Suppressor macrophage (primary cell): ENCODE measurements at regions not wholly inside any gene's neighbourhood (a gene's known extent, or its start where the extent isn't known, plus 50 kb on each side); places are given as distances from the start of the nearest gene placed in this dataset.

ENCODE experiments used
- DNase-seq, 4 experiments: peaks; one replicate each; pipeline ENCODE4 v3.0.0-alpha.2; 2020 to 2022

DNA sequence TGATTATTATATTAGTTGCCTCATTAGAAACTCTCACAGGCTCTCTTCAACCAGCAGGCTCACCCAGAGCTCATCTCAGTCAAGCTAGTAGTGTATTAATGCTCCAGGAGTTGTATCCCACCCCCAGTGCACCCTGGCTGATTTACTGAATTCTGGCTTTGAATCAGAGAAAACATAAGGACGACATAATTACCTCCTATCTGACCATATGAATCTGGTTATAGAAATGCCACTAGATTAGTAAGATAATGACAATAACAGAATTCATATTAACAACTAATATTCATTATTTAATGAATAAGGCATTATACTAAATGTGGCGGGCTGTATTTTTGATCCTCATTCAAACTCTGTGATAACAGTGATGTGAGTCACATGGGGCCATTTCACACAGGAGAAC lies 1066.7 kb downstream of the TTLL7 start:
- no peak for DNase-seq

DNA sequence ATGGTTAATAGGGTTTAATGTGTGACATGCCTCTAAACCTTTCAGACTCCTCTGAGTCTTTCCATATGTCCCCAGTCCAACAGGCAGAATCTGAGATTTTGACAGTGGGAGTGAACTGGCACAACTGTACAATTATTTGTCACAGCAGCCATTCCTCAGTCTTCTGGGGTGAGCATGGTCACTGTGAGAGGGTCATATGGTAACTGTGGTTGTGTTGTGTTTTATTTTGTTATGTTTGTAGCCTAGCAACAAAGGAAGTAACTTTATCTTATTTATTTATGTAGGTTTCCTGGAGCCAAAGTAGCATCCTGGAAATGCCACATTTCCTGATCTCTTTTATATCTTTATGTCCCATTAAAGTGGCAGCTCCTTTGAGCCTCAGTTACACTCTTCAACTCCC lies 1067.9 kb downstream of the TTLL7 start:
- DNase-seq: no peak

DNA sequence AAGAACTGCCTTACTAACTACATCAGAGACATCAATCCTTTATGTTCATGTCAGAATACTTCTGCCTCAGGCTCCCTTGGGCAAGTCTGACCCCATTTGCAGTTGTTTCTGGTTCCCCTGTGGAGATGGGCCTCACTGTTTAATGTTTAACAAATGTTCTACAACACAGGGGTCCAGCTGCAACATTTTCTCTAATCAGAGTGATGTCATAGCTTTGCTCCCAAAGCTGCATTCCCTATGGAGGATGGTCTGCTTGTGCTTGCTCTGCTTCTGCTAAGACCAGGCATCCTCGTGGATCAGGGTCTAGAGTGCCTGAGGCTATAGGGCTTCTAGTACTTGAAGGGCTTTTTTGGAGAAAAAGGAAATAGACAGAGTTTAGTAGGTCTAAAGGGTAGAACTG lies 1071.2 kb downstream of the TTLL7 start:
- DNase-seq: no peak

DNA sequence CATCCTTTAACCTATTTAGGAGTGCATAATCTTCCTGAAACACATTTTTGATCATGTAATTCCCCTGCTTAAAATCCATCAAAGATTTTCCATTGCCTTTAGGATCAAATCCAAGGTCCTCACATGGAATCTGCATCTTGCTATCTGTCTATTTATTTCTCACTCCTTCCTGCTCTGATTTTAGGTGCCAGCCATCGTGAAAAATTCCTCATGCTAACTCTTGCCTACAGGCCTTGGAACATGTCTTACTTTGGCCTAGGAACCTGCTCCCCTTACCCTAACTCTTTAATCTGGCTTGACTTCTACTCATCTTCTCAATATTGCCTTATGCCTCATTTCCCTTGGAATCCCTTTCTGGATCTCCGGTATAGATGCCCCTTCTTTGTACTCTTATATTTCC lies 1074.3 kb downstream of the TTLL7 start:
- DNase-seq: no peak

DNA sequence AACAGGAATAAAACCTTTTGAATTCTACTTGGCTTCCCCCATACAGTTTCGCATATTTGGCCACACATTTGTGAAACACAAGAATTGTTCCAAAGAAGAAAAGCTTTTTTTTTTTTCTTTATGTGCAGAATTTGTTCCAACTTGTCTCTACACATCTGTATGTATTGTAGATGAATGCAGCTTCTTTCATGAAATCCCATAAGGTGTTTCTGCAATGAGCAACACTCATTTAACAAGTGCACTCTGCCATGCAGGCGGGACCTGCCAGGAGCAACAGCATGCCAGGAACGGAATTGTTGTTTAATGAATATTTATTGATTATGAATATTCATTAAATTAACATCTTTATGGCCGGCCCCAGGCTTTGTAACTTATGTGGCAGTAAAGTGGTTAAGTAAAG lies 1075.0 kb downstream of the TTLL7 start:
- no peak for DNase-seq

DNA sequence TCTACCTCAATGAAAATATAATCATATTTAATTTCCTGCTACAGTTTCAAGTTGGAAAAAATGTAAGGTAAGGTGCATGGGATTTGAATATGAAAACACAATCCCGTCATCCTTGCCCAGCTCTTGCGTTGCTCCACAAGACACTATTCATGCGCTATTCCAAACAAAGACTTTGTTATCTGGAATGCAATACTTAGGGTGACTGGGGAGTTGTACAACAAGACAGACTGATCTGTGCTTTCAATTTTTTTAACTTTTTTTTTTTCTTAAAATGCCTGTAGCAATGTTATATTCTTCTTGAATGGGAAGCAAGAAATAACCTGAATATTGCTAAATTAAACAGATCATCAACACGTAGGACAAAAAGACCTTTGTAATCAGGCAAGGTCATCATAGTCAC lies 1077.2 kb downstream of the TTLL7 start:
- DNase-seq: no peak

DNA sequence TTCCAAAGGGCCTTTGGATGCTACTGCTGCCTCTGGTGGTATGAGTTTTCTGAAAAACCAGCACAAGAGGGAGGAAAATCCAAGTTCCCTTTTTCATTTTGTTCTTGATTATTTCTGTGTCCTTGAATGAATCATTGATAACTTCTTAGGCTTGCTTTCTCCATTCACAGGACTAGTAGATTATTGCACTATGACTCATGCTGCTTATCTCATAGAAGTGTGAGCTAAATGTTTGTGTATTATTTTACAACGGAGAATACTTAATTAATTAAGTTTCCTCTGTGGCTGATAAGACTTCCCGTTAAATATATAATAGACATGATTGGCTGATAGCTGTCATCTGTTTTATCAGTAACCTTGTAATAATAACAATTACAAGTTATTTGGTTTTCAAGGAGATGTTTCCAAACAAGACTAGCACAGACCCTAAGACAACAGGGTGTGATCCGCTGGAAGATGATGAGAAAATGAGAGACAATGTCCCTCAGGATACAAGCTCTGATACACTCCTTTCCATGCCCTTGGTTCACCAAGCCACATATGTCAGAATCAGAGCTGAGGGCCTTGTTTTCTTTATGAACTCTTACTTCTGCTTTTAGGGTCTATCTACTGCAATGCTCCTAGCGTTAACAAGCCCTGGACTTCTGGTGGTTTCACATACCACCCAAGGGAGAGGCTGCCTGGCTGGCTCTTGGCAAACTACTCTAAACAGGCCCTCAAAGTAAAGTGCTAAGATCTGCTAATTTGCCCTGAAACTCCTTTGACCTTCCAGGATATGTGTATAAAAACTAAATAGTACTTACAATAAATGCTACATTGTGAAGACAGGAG lies 1078.3 kb downstream of the TTLL7 start:
- DNase-seq: no peak

DNA sequence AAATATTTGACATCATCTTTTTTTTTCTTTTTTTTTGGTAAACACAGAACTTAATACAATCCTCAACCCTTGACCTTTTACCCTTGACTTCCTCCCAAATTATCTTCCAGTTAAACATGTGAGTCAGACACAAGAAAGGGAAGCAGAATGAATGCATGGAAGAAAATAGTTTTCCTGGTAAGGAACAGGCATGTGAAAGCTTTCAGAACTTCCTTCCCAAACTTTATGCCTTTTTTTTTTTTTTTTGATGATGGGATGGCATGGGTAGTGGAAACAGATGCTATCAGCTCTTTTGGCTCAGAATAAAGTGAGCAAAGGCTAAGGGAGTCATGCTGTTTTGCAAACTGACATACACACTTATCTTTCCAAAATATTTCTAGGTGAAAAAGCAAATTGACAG lies 1079.1 kb downstream of the TTLL7 start:
- no peak for DNase-seq

DNA sequence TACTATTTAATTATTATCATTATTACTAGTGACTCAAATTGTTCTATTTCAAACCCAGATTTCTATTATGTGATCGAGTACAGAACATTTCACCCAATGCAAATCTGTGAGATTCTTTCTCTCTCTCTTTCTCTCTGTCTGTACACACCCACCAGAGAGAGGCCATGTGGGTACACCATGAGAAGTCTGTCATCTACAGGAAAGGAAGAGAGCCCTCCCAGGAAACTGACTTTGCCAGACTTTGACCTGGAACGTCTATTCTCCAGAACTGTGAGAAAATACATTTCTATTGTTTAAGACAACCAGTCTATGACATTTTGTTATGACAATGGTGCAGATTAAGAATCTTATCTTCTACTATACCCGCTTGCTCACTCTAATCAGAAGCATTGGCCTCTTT lies 1091.6 kb downstream of the TTLL7 start:
- DNase-seq: no peak

DNA sequence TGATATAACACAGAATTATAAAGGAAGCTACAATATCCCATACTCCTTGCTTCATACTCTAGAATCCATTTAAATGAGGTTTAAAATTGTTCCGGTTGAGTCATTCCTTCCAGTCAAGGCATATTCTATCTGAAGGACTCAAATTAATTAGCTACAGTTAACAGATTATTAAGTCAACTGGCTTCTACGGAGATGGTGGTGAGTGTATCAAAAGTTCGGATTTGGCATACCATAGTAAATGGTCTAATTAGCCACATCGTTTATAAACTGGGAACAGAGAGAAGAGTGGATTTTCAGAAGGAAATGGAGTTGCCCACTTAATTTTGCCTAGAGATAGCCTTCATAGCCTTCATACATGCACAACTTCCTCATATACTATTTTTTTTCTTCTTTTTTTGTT lies 1095.3 kb downstream of the TTLL7 start:
- no peak for DNase-seq

DNA sequence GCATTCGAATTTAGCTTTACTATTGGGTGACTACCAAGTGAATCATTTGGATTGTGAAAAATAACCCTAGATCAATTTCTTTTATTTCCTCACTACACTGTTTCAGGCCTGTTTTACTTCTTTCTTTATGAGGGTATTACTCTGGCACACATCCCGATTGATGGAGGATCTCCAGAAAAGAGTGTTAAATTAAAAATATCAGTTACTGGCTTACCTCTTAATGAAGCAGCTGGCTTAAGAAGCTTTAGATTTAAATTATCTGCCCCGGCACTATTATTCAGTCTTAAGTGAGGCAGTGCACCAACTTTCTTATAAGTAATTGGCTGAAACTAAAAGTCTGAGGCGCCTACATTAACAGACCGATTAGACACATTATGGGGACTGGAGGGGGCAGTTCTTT lies 1097.4 kb downstream of the TTLL7 start:
- no peak for DNase-seq

DNA sequence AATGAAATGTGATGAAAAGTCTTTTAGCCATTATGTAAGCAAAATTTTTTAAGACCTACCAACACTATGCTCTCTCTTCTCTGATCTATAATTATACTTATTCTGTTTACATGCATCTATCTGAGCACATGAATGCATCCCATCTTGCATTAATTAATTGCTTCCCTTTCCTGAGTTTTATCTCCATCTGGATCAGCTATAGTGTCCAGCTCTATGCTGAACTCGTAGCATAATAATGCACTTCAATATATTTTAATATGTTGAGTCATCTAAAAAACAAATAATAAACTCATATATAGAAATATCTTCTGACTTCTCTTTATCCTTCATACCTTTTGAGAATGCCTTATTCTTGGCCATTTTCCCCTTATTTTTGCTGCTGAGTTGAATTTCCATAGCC lies 1097.8 kb downstream of the TTLL7 start:
- no peak for DNase-seq

DNA sequence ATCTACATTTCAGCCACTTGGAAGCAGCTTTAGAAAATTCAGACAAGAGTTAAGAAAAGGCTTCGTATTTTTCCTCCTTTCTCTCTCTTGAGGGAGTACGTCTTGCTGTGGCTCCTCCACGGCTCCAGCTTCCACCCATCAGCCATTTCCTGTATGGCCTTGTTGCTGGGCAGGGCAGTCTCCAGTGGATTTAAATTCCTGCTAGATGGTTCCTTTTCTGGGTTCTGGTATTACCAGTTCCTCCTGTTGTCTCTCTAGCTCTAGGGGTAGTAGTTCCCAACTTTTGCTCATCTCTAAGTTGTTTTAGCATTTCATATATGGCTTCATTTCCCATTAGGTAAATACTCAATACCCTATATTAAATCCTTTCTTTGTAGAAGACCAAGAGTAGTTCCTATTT lies 1098.3 kb downstream of the ADGRL2 start:
- no peak for DNase-seq

DNA sequence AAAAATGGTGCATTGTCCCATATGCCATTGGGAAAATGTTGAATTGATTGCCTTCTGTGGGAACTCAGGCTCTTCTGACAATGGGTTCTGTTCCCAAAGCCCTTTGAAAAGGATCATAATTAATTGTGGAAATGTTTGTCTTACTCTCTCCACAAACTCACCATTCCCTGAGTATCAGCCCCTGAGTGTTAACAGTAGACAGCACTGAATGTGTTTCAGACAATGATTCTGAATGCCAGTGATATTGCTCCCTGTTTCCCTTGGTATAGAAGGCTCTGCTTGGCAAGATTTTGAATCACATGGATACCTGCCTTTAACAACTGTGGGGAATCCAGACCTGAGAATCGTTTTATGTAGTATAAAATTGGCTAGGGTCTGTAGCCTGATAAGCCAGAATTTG lies 1096.8 kb downstream of the ADGRL2 start:
- DNase-seq: no peak

DNA sequence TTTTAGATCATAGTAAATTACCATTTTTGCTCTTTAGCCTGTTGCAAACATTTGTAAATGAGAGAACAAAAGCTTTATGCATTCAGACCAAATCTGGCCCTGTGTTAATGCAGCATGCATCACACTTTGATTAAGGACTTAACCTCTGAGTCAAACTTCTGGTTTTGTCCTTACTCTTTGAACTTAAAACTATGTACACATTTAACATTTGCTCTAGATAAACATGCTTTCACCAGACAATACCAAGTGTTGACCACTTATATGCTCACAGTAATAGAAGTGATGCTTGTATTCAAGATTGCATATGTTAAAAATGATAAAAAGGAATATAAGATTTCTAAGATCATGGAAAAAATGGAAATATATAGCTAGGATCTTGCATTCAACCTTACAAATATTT lies 1095.3 kb downstream of the ADGRL2 start:
- DNase-seq: no peak

DNA sequence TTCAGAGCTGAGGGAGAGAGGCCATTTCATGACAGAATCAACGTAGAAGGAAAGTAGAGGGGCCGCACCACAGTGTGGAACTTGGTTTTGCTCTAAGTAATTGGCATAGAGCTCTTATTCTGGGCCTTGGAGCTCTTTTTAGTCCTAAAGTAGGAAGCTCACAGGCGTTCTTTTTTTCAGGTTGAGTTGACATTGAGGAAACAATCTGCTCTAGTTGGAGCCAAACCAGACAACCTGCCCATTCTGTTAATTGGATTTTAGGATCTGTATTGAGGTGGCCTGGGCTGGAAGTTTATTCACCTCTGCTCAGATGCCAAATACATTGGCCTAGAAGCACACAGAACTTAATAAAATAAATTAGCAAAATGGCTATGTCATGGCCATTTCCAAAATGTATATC lies 1093.9 kb downstream of the ADGRL2 start:
- no peak for DNase-seq

DNA sequence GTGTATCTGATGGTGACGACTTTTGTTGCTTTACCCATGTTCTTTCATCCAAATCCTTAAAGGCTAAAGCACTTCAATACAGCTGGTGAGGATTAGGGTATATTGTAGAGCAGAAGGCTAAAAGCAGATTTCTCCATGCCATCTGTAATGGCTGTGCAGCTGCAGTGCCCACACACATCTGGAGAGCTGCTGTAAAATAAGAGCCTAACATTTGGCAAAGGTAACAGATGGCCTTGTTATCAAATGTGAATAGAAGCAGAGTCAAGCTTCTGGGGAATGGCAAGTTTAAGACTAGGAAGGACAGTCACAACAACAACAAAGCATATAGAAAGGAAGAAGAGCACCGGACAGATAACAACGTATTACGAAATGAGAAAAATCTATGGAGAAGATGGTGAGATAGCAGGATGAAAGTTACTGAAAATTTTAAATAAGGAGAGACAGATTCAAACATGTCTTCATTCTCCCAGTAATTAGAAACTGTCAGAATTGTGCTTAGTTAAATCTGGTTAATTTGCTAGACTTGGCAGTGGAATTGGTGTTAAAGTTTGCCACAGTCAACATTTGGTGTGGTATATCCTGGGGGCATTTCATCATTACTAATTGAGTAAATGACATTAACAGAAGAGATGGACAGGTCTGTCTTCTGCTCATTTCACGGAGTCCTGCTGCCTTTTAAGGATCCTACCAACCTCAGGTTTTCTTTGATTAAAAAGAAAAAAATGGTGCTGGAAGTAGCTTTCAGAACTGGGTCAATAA lies 1093.2 kb downstream of the ADGRL2 start:
- DNase-seq: no peak

DNA sequence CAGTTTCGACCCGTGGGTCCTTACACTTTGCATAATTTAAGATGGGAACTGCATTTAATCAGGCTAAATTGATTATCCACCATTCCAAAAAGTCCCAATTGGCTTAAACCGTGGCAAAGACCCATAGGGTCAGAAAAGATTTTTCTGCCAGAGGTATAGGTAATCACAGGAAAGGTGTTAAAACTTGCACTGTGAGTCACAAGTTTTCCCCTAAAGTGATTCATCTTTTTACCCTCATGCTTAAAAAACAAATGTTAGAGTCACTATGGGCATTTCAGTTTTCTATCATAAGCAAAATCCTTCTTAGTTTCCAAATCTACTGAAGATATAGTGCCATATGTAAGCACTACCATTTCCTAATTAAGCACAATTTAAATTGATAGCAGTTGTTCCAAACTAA lies 1079.8 kb downstream of the ADGRL2 start:
- DNase-seq: no peak

DNA sequence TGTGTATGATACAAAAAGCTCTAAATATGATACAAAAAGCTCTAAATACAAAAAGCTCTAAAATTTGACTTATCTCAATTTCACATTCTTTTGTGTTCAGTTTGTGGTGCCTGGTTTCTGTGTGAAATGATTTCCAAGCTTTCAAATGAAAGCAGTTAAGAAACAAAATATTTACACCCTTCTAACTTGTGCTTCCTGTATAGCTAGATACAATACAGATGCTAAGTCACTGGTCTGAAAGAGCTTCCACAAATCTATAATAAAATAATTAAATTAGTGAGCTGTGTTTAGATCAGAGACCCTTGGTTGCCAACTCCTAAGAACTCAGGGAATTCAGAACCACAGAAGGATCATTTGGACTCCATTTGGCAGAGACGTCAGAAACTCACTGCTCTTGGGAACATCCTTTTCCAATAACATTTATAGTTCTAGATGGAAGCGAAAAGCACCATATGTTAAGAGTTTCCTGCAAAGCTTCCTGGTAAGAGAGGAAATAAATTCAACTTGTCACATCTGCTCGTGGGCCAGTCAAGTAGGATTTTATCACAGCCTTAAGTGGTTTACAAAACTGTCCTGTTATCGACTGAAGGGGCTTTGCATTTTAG lies 1079.1 kb downstream of the ADGRL2 start:
- no peak for DNase-seq

DNA sequence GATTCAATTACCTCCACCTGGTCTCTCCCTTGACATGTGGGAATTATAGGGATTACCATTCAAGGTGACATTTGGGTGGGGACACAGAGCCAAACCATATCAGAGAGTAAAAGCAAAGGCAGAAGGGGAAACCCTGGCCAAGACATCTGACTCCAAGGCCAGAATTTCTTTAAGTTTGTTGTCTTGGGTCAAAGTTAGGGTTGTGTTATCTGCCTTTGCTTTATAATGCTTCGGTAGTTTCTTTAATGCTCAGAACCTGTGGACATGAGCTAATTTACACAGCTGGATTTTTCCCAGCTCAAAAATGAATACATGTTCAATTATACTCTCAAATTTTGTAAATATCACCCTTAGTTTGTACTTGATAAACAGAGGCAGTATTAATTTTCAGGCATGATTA lies 1074.4 kb downstream of the ADGRL2 start:
- DNase-seq: no peak

DNA sequence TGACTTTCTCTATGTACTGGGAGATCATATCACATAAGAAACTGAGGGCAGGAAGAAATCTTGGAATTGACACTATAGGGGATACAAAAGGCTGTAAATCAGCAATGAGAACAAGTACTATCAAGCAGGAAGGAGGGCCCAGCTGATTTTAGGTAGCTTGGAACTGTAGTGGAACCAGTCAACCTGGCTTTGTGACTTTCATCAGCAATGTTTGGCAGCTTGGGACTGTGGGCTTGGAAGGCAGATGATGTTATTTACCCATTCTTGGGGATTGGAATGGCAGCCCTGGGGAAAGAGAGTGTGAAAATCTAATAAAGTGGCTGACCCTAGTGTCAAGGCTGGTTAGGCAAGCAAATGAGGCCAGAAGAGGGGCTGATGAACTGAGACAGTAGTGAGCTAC lies 1073.3 kb downstream of the ADGRL2 start:
- no peak for DNase-seq

DNA sequence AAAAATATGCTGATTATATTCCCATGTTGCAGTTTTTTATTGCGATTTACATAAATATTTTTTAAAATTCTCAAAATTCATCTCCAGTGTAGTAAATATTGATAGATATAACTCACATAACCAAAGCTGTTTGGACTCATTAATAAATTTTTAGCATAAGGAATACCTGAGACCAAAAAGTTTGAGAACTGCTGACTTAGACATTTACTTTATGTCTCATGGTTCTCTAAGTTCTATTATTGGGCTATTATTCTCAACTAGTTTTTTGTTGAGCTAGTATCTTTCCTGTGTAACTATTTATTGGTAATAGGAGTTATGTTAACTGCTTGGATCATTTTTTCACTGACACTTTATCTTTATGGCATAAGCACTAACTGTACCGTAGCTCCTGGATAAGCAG lies 1069.6 kb downstream of the ADGRL2 start:
- DNase-seq: no peak

DNA sequence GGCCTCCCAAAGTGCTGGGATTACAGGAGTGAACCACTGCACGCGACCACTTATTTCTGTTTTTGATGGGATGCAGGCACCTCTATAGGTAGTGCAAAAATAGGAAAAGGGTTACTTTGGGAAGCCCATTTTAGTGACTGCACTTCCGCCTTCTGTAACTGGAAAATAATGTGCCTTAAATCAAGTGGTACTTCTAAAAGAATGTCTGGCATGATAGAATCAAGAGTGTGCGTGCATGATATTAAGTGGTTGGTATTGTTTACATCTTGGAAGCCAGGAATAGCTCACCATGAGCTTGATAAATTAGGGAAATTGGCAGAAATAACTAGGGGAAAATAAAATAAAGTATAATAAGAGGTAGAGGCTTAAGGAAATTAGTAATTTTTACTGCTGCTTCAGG lies 1067.0 kb downstream of the ADGRL2 start:
- no peak for DNase-seq

DNA sequence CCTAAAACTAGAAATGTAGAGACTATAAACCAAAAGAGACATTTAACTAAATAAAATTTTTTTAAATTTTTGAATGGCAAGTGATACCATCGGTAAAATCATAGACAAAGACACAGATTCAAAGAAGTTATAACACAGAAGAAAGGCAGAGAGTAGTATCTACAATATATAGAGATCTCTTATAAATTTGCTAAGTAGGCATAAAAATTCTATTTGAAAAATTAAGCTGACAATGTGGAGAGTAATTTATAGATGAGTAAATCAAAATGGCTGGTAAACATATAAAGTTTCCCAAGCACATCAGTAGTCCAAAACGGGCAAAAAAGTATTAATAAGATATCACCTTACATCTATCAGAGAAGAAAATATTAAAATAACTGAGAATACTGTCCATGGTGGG lies 1061.0 kb downstream of the ADGRL2 start:
- DNase-seq: no peak
